ENCODE measurements at regions not wholly inside any gene's neighbourhood (a gene's known extent, or its start where the extent isn't known, plus 50 kb on each side); places are given as distances from the start of the nearest gene placed in this dataset.

GRCh38 chr5:166486348-166486747 is 1805.1 kb upstream of the WWC1 start (continued):
- TF ChIP-seq BCLAF1 (IDR thresholded peaks at IDR 0.05) (no peak), SPI1 (IDR thresholded peaks at IDR 0.05; ENCODE audit: borderline replicate concordance, insufficient read depth, low read depth, low read length) (no peak), NFYB (IDR thresholded peaks at IDR 0.05; ENCODE audit: insufficient read depth, low read depth, low read length) (no peak)

GRCh38 chr5:166488560-166488959 is 1802.9 kb upstream of the WWC1 start:
- H3K4me2 ChIP-seq (ENCODE audit: control insufficient read depth, insufficient read depth) = no peak overlapping the region
- H4K20me1 ChIP-seq (ENCODE audit: control insufficient read depth, insufficient read depth) = no peaks in the 10 kb centered on the region
- H3K27ac ChIP-seq (ENCODE audit: control insufficient read depth, insufficient read depth) = no peak overlapping the region
- no peak overlapping the region for H3K9ac ChIP-seq (ENCODE audit: control insufficient read depth, insufficient read depth, low read length)
- WGBS (ENCODE audit: insufficient coverage, insufficient replicate concordance, low lambda C conversion rate, missing lambda C conversion rate) = 59% methylated on average over 3 of the region's 3 CpGs
- DNase-seq (ENCODE audit: low read depth, low spot score) (no peak), ATAC-seq (no peak), FAIRE-seq (no peak)
- H3K79me2 ChIP-seq (ENCODE audit: control insufficient read depth, insufficient read depth, low read length) = no peaks in the 10 kb centered on the region
- TF ChIP-seq RB1 (IDR thresholded peaks at IDR 0.05; ENCODE audit: borderline replicate concordance) (no peak), USF1 (IDR thresholded peaks at IDR 0.05; ENCODE audit: borderline replicate concordance, extremely low read length, insufficient read depth, low read depth, low read length) (no peak), KLF5 (IDR thresholded peaks at IDR 0.05; ENCODE audit: partially characterized antibody) (no peak), TCF7 (IDR thresholded peaks at IDR 0.05; ENCODE audit: borderline replicate concordance) (no peak), SUZ12 (IDR thresholded peaks at IDR 0.05; ENCODE audit: unreplicated experiment) (no peak), PML (IDR thresholded peaks at IDR 0.05; ENCODE audit: low read length) (no peak), YBX1 (IDR thresholded peaks at IDR 0.05) (no peak), TARDBP (IDR thresholded peaks at IDR 0.05; ENCODE audit: borderline replicate concordance) (no peak), POLR2AphosphoS5 (IDR thresholded peaks at IDR 0.05; ENCODE audit: low read length) (no peak), WRNIP1 (IDR thresholded peaks at IDR 0.05; ENCODE audit: borderline replicate concordance, low read depth, low read length) (no peak), NKRF (conservative IDR thresholded peaks at IDR 0.05) (no peak), MAX (IDR thresholded peaks at IDR 0.05; ENCODE audit: low read depth, low read length) (no peak), NBN (IDR thresholded peaks at IDR 0.05) (no peak), GABPA (IDR thresholded peaks at IDR 0.05; ENCODE audit: low read depth) (no peak), ASH2L (IDR thresholded peaks at IDR 0.05; ENCODE audit: borderline replicate concordance, low read depth) (no peak), SUPT20H (IDR thresholded peaks at IDR 0.05; ENCODE audit: borderline replicate concordance, control insufficient read depth, low read depth, low read length) (no peak), MTA3 (IDR thresholded peaks at IDR 0.05; ENCODE audit: borderline replicate concordance, low read length) (no peak)
- no peaks in the 10 kb centered on the region for H3K9me3 ChIP-seq (replicated peaks; ENCODE audit: control insufficient read depth, insufficient read depth, low read length)
- ChIA-PET RAD21 (ENCODE audit: unreplicated experiment) (no interaction called here), POLR2A (no interaction called here), SMC1A (ENCODE audit: uncharacterized antibody, unreplicated experiment) (no interaction called here), CTCF (no interaction called here)
- no peak overlapping the region for H2AFZ ChIP-seq (ENCODE audit: control insufficient read depth, low read depth, low read length)
- in situ Hi-C loops (cut with MboI) = no loop called here
- no peaks in the 10 kb centered on the region for H3K27me3 ChIP-seq (replicated peaks in 1 of 2; ENCODE audit: control insufficient read depth in 2 of 2, insufficient read depth in 2 of 2, low read length in 1 of 2)
- BruUV-seq (replicated peaks) = no TSS peak
- H3K36me3 ChIP-seq (ENCODE audit: control insufficient read depth in 2 of 2, insufficient read depth in 2 of 2, low read length in 1 of 2) = no peaks in the 10 kb centered on the region
- H3K4me1 ChIP-seq (ENCODE audit: control insufficient read depth, insufficient read depth, low read length) = no peaks in the 10 kb centered on the region
- H3K4me3 ChIP-seq = no peak overlapping the region
- intact Hi-C loops (cut with micrococcal nuclease; ENCODE audit: unreplicated experiment) = no loop called here

Measured in GM12878 (cell line).